ENCODE measurements at regions not wholly inside any gene's neighbourhood (a gene's known extent, or its start where the extent isn't known, plus 50 kb on each side); places are given as distances from the start of the nearest gene placed in this dataset.
A peak's percentile ranks its signal among the peaks of the same experiment; 100 is the strongest.
"Not testable (repeated sequence)": the region's sequence is repeated elsewhere in the genome, so short reads cannot be mapped to it uniquely, and the experiment has no call there.

DNA sequence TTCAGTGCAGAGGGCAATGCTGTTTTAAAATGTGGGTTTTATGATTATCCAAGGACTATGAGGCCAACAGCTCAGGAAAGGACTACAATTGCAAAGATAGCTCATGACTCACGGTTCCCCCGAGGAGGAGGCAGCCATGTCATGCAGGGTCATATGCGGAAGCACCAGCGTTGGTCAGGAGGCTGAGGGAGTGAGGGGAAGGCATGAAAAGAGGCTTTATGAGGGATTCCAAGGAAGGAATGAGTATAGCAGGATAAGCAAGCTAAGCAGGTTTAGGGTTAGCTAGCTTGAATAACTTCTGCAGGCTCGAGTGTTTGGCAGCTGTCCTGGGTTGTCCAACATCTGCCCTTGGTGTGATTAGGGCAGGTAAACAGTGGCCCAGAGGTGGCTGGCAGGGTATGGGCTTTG is 495.1 kb downstream of the SETD4 start:
- DNase-seq (ENCODE audit: low spot score): no peak
- Histone ChIP-seq H3K27ac (peak overlapping the region in 1 of 2 donors; percentile 74), H3K4me3 (no peak overlapping the region)
- no peak for TF ChIP-seq CTCF (IDR thresholded peaks at IDR 0.05)

GRCh38 chr21:35563885-35564451 is 496.4 kb downstream of the SETD4 start:
- Histone ChIP-seq H3K27ac (peak overlapping the region in 1 of 2 donors; percentile 69), H3K4me3 (peak overlapping the region; percentile 26)
- no peak for TF ChIP-seq CTCF (IDR thresholded peaks at IDR 0.05)
- no peak for DNase-seq (ENCODE audit: low spot score)

GRCh38 chr21:35562876-35563275 is 497.4 kb downstream of the SETD4 start:
- DNase-seq (ENCODE audit: low spot score): no peak
- TF ChIP-seq CTCF (IDR thresholded peaks at IDR 0.05): no peak
- no peak overlapping the region for H3K4me3 ChIP-seq
- no peak overlapping the region for H3K27ac ChIP-seq

DNA sequence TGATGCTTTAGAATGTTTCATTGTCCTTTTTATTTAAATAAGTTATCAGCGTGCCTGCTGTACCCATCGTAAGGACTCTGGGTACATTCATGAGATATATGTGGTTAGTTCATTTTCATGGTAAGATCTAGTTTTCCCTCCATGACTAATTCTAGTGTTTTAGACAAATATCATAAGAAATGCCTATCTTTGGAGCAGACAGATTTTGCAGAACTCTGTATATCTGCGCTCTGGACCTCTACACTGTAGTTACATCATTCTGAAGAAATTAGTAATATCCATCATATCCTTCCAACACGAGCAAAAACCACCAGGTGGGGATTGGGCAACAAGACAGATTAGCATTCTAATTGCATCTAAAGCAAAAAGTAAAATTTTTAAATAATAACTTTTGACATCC is 499.2 kb downstream of the SETD4 start:
- DNase-seq (ENCODE audit: low spot score): no peak
- no peak overlapping the region for H3K27ac ChIP-seq
- no peak for TF ChIP-seq CTCF (IDR thresholded peaks at IDR 0.05)
- no peak overlapping the region for H3K4me3 ChIP-seq

- H3K27ac ChIP-seq: no peak overlapping the region
- TF ChIP-seq CTCF (IDR thresholded peaks at IDR 0.05): no peak
- no peak overlapping the region for H3K4me3 ChIP-seq
- DNase-seq (ENCODE audit: low spot score): no peak
These were observed 500.5 kb downstream of the SETD4 start for GRCh38 chr21:35559829-35560225.

DNA sequence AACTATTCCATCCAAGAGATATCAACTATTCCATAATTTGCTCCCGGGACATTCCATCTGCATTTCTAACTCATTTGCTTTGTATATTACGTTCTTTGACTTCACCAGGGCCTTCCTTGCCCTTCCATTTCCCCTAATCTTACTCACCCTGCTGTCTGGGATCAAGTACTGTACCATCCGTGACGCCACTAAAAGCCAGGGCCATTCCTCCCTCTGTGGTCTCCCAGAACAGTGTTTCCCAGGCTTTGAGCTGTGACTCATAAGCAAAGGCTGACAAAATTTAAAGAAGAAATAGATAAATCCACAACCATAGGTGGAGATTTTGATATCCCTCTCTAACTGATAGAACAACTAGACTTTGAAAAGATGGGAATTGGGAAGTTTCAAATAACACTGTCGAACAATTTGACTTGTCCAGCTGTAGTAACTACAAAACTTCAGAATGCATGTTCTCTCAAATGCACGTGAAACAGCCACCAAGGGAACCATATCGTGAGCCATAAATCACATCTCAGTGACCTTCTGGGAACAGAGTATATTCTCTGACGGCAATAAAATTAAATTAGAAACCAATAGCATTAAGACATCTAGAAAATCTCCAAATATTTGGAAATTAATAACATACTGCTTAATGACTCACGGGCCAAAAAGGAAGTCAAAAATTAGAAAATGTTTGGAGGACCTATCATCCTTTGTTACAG is 501.0 kb downstream of the SETD4 start:
- Histone ChIP-seq H3K4me3 (no peak overlapping the region), H3K27ac (no peak overlapping the region)
- DNase-seq (ENCODE audit: low spot score): no peak
- no peak for TF ChIP-seq CTCF (IDR thresholded peaks at IDR 0.05)

- Histone ChIP-seq H3K4me3 (no peak overlapping the region), H3K27ac (no peak overlapping the region)
- TF ChIP-seq CTCF (IDR thresholded peaks at IDR 0.05): no peak
- no peak for DNase-seq (ENCODE audit: low spot score)
These were observed 503.8 kb downstream of the SETD4 start for GRCh38 chr21:35556536-35556935.

- not testable (repeated sequence) for H3K4me3 ChIP-seq; DNase-seq (ENCODE audit: low spot score); H3K27ac ChIP-seq
These were observed 503.4 kb upstream of the RUNX1 start for GRCh38 chr21:35552483-35552882.
